IgD-negative memory B cell (primary cell): ENCODE measurements at regions not wholly inside any gene's neighbourhood (a gene's known extent, or its start where the extent isn't known, plus 50 kb on each side); places are given as distances from the start of the nearest gene placed in this dataset.

Experiments
- H3K27ac Mint-ChIP-seq, 3 donors: one replicate each; pipeline ENCODE4 v1.8.0; 2020 to 2022; ENCODE audit warnings: mild to moderate bottlenecking in 3 of 3, mixed read lengths in 3 of 3, moderate library complexity in 1 of 3
- H3K27me3 Mint-ChIP-seq: one replicate; pipeline ENCODE4 v1.8.0; 2021; ENCODE audit warnings: mixed read lengths
- H3K36me3 Mint-ChIP-seq: one replicate; pipeline ENCODE4 v1.8.0; 2020; ENCODE audit warnings: mild to moderate bottlenecking, mixed read lengths
- H3K4me1 Mint-ChIP-seq, 3 donors: one replicate each; pipeline ENCODE4 v1.8.0; 2020 to 2022; ENCODE audit warnings: mixed read lengths in 3 of 3, mild to moderate bottlenecking in 1 of 3
- H3K4me3 Mint-ChIP-seq, 4 donors: one replicate each; pipeline ENCODE4 v1.8.0; 2020 to 2022; ENCODE audit warnings: mild to moderate bottlenecking in 4 of 4, mixed read lengths in 4 of 4, moderate library complexity in 3 of 4
- H3K9me3 Mint-ChIP-seq, 3 donors: one replicate each; pipeline ENCODE4 v1.8.0; 2020 to 2021; ENCODE audit warnings: mixed read lengths in 3 of 3, mild to moderate bottlenecking in 1 of 3

GRCh38 chr1:188096521-188096920 is 1267.8 kb downstream of the PLA2G4A start:
- Mint-ChIP-seq H3K4me3 (no peak overlapping the region), H3K27ac (no peak overlapping the region), H3K9me3 (peaks cover 0 to 2% (median 0%) of the 10 kb centered on the region in 3 donors), H3K27me3 (no peaks in the 10 kb centered on the region), H3K4me1 (no peaks in the 10 kb centered on the region), H3K36me3 (no peaks in the 10 kb centered on the region)

- peaks cover 2% of the 10 kb centered on the region for H3K36me3 Mint-ChIP-seq
- H3K27ac Mint-ChIP-seq: no peak overlapping the region
Measured at GRCh38 chr1:188117436-188117835, 1288.7 kb downstream of the PLA2G4A start.

GRCh38 chr1:188122646-188123045 is 1293.9 kb downstream of the PLA2G4A start:
- no peak overlapping the region for H3K27ac Mint-ChIP-seq
- no peak overlapping the region for H3K4me3 Mint-ChIP-seq
- H3K9me3 Mint-ChIP-seq: peaks cover 0 to 1% (median 0%) of the 10 kb centered on the region in 3 donors
- H3K36me3 Mint-ChIP-seq: no peaks in the 10 kb centered on the region
- no peaks in the 10 kb centered on the region for H3K27me3 Mint-ChIP-seq
- H3K4me1 Mint-ChIP-seq: no peaks in the 10 kb centered on the region

More at GRCh38 chr1:188117436-188117835, 1288.7 kb downstream of the PLA2G4A start:
- Mint-ChIP-seq H3K27me3 (no peaks in the 10 kb centered on the region), H3K9me3 (peaks cover 0 to 2% (median 0%) of the 10 kb centered on the region in 3 donors), H3K4me1 (no peaks in the 10 kb centered on the region), H3K4me3 (no peak overlapping the region)

- peaks cover 1 to 7% (median 2%) of the 10 kb centered on the region in 3 donors for H3K9me3 Mint-ChIP-seq
- H3K27ac Mint-ChIP-seq: no peak overlapping the region
- H3K27me3 Mint-ChIP-seq: no peaks in the 10 kb centered on the region
- no peak overlapping the region for H3K4me3 Mint-ChIP-seq
- H3K36me3 Mint-ChIP-seq: no peaks in the 10 kb centered on the region
- no peaks in the 10 kb centered on the region for H3K4me1 Mint-ChIP-seq
Measured at GRCh38 chr1:188127507-188127906, 1298.8 kb downstream of the PLA2G4A start.

- Mint-ChIP-seq H3K27ac (no peak overlapping the region), H3K4me1 (no peaks in the 10 kb centered on the region), H3K36me3 (no peaks in the 10 kb centered on the region), H3K4me3 (no peak overlapping the region), H3K27me3 (no peaks in the 10 kb centered on the region), H3K9me3 (peaks cover 0 to 8% (median 2%) of the 10 kb centered on the region in 3 donors)
Measured at GRCh38 chr1:188128761-188129160, 1300.0 kb downstream of the PLA2G4A start.

GRCh38 chr1:188129856-188130838 is 1301.4 kb downstream of the PLA2G4A start:
- Mint-ChIP-seq H3K4me1 (no peaks in the 10 kb centered on the region), H3K9me3 (peaks cover 0 to 8% (median 2%) of the 10 kb centered on the region in 3 donors)

GRCh38 chr1:188137221-188137620 is 1308.5 kb downstream of the PLA2G4A start:
- no peak overlapping the region for H3K4me3 Mint-ChIP-seq
- no peaks in the 10 kb centered on the region for H3K36me3 Mint-ChIP-seq
- no peak overlapping the region for H3K27ac Mint-ChIP-seq
- H3K9me3 Mint-ChIP-seq: peaks cover 0 to 11% (median 2%) of the 10 kb centered on the region in 3 donors
- H3K4me1 Mint-ChIP-seq: no peaks in the 10 kb centered on the region
- no peaks in the 10 kb centered on the region for H3K27me3 Mint-ChIP-seq

More at GRCh38 chr1:188129856-188130838, 1301.4 kb downstream of the PLA2G4A start:
- Mint-ChIP-seq H3K36me3 (no peaks in the 10 kb centered on the region), H3K27ac (no peak overlapping the region), H3K4me3 (no peak overlapping the region), H3K27me3 (no peaks in the 10 kb centered on the region)

- Mint-ChIP-seq H3K9me3 (peaks cover 3 to 7% (median 4%) of the 10 kb centered on the region in 3 donors), H3K4me3 (no peak overlapping the region), H3K27ac (no peak overlapping the region), H3K27me3 (no peaks in the 10 kb centered on the region), H3K36me3 (no peaks in the 10 kb centered on the region), H3K4me1 (no peaks in the 10 kb centered on the region)
Measured at GRCh38 chr1:188140958-188141357, 1312.2 kb downstream of the PLA2G4A start.

- H3K9me3 Mint-ChIP-seq: no peaks in the 10 kb centered on the region
- H3K27me3 Mint-ChIP-seq: no peaks in the 10 kb centered on the region
- no peak overlapping the region for H3K4me3 Mint-ChIP-seq
- no peaks in the 10 kb centered on the region for H3K4me1 Mint-ChIP-seq
- H3K27ac Mint-ChIP-seq: no peak overlapping the region
- no peaks in the 10 kb centered on the region for H3K36me3 Mint-ChIP-seq
Measured at GRCh38 chr1:188154196-188154595, 1325.4 kb downstream of the PLA2G4A start.

- H3K36me3 Mint-ChIP-seq: no peaks in the 10 kb centered on the region
- H3K4me3 Mint-ChIP-seq: no peak overlapping the region
- H3K9me3 Mint-ChIP-seq: no peaks in the 10 kb centered on the region
- no peaks in the 10 kb centered on the region for H3K27me3 Mint-ChIP-seq
- no peak overlapping the region for H3K27ac Mint-ChIP-seq
- no peaks in the 10 kb centered on the region for H3K4me1 Mint-ChIP-seq
Measured at GRCh38 chr1:188154761-188155160, 1326.0 kb downstream of the PLA2G4A start.

GRCh38 chr1:188155261-188155660 is 1326.5 kb downstream of the PLA2G4A start:
- Mint-ChIP-seq H3K36me3 (no peaks in the 10 kb centered on the region), H3K27me3 (no peaks in the 10 kb centered on the region), H3K27ac (no peak overlapping the region), H3K9me3 (peaks cover 0 to 1% (median 0%) of the 10 kb centered on the region in 3 donors), H3K4me1 (no peaks in the 10 kb centered on the region), H3K4me3 (no peak overlapping the region)

GRCh38 chr1:188164459-188164858 is 1335.7 kb downstream of the PLA2G4A start:
- no peaks in the 10 kb centered on the region for H3K4me1 Mint-ChIP-seq
- H3K27me3 Mint-ChIP-seq: no peaks in the 10 kb centered on the region
- peaks cover 0 to 4% (median 2%) of the 10 kb centered on the region in 3 donors for H3K9me3 Mint-ChIP-seq
- H3K27ac Mint-ChIP-seq: no peak overlapping the region
- H3K4me3 Mint-ChIP-seq: no peak overlapping the region
- H3K36me3 Mint-ChIP-seq: no peaks in the 10 kb centered on the region

GRCh38 chr1:188166654-188167053 is 1337.9 kb downstream of the PLA2G4A start:
- no peaks in the 10 kb centered on the region for H3K36me3 Mint-ChIP-seq
- no peaks in the 10 kb centered on the region for H3K27me3 Mint-ChIP-seq
- no peak overlapping the region for H3K27ac Mint-ChIP-seq
- peaks cover 0 to 4% (median 0%) of the 10 kb centered on the region in 3 donors for H3K9me3 Mint-ChIP-seq
- H3K4me3 Mint-ChIP-seq: no peak overlapping the region
- H3K4me1 Mint-ChIP-seq: no peaks in the 10 kb centered on the region

- Mint-ChIP-seq H3K9me3 (peaks cover 0 to 4% (median 0%) of the 10 kb centered on the region in 3 donors), H3K27me3 (no peaks in the 10 kb centered on the region), H3K4me1 (no peaks in the 10 kb centered on the region), H3K27ac (no peak overlapping the region), H3K4me3 (no peak overlapping the region), H3K36me3 (no peaks in the 10 kb centered on the region)
Measured at GRCh38 chr1:188169971-188170370, 1341.2 kb downstream of the PLA2G4A start.

- peaks cover 0 to 4% (median 0%) of the 10 kb centered on the region in 3 donors for H3K9me3 Mint-ChIP-seq
- no peaks in the 10 kb centered on the region for H3K27me3 Mint-ChIP-seq
- H3K4me3 Mint-ChIP-seq: no peak overlapping the region
- no peaks in the 10 kb centered on the region for H3K4me1 Mint-ChIP-seq
- no peaks in the 10 kb centered on the region for H3K36me3 Mint-ChIP-seq
- H3K27ac Mint-ChIP-seq: no peak overlapping the region
Measured at GRCh38 chr1:188170411-188170810, 1341.7 kb downstream of the PLA2G4A start.

GRCh38 chr1:188170935-188171334 is 1342.2 kb downstream of the PLA2G4A start:
- H3K4me1 Mint-ChIP-seq: no peaks in the 10 kb centered on the region
- H3K9me3 Mint-ChIP-seq: peaks cover 0 to 4% (median 1%) of the 10 kb centered on the region in 3 donors
- no peak overlapping the region for H3K27ac Mint-ChIP-seq

More at GRCh38 chr1:188170935-188171334, 1342.2 kb downstream of the PLA2G4A start:
- Mint-ChIP-seq H3K36me3 (no peaks in the 10 kb centered on the region), H3K27me3 (no peaks in the 10 kb centered on the region), H3K4me3 (no peak overlapping the region)
